IMR-90 (cell line): ENCODE measurements at regions not wholly inside any gene's neighbourhood (a gene's known extent, or its start where the extent isn't known, plus 50 kb on each side); places are given as distances from the start of the nearest gene placed in this dataset.

Experiments used
- ATAC-seq: fragments of 200-7000 bp; cut with Tn5 transposase; 2 replicates; pipeline ENCODE4 v1.9.1; 2020; ENCODE audit warnings: low read depth, mild to moderate bottlenecking, moderate library complexity
- BruUV-seq: library from RNA; stranded (reverse); fragments of 400-500 nt; replicated peaks from 2 replicates; lab custom pipeline; 2021; lab: Mats Ljungman, UMichigan
- CTCF ChIA-PET: fragments of 300-600 bp; formaldehyde crosslinking; extraction: SDS; loops from one replicate; lab custom pipeline; 2021; ENCODE audit warnings: antibody characterized with exemption; lab: Yijun Ruan, JAX
- POLR2A ChIA-PET: fragments of 300-600 bp; sonication (Branson Sonifier 250); formaldehyde crosslinking; loops from one replicate; lab custom pipeline; 2022; ENCODE audit warnings: antibody characterized with exemption; ENCODE audit not compliant: unreplicated experiment; lab: Charles Lee
- DNase-seq: peaks from one replicate; pipeline ENCODE4 v3.0.0; 2013
- H2AFZ ChIP-seq: replicated peaks from 2 replicates; pipeline ENCODE3; 2013; ENCODE audit warnings: low read length, mild to moderate bottlenecking; ENCODE audit not compliant: poor library complexity
- H2AK5ac ChIP-seq: 2 replicates; pipeline ENCODE4 v1.6.1; 2013; ENCODE audit warnings: low read depth, low read length, inconsistent platforms
- H2AK9ac ChIP-seq: replicated peaks from 2 replicates; pipeline ENCODE3; 2013; ENCODE audit warnings: mild to moderate bottlenecking, low read depth, low read length, moderate library complexity; ENCODE audit not compliant: poor library complexity
- H2BK120ac ChIP-seq: 2 replicates; pipeline ENCODE4 v1.6.1; 2013; ENCODE audit warnings: low read depth, low read length, inconsistent platforms
- H2BK15ac ChIP-seq: 3 replicates; pipeline ENCODE4 v1.6.1; 2013; ENCODE audit warnings: low read depth, low read length, inconsistent platforms
- H2BK20ac ChIP-seq: 2 replicates; pipeline ENCODE4 v1.6.1; 2013; ENCODE audit warnings: low read depth, mild to moderate bottlenecking, inconsistent platforms, low read length, moderate library complexity
- H2BK5ac ChIP-seq: 2 replicates; pipeline ENCODE4 v1.6.1; 2013; ENCODE audit warnings: mild to moderate bottlenecking, low read depth, low read length, inconsistent platforms; ENCODE audit not compliant: poor library complexity, severe bottlenecking
- H3K14ac ChIP-seq: replicated peaks from 2 replicates; pipeline ENCODE4 v1.6.1; 2013; ENCODE audit warnings: low read depth, low read length, inconsistent platforms
- H3K18ac ChIP-seq: 2 replicates; pipeline ENCODE4 v1.6.1; 2013; ENCODE audit warnings: low read depth, low read length, control low read depth
- H3K23ac ChIP-seq: 2 replicates; pipeline ENCODE4 v1.6.1; 2013; ENCODE audit warnings: low read depth, low read length, inconsistent platforms
- H3K27ac ChIP-seq: 2 replicates; pipeline ENCODE4 v1.5.1; 2013; ENCODE audit warnings: mild to moderate bottlenecking, control low read depth, low read length; ENCODE audit not compliant: insufficient read depth
- H3K27me3 ChIP-seq: 2 replicates; pipeline ENCODE4 v1.6.1; 2013; ENCODE audit warnings: low read length; ENCODE audit not compliant: control insufficient read depth, insufficient read depth
- H3K36me3 ChIP-seq: 2 replicates; pipeline ENCODE4 v1.6.1; 2013; ENCODE audit warnings: low read length, mixed read lengths; ENCODE audit not compliant: control insufficient read depth, insufficient read depth
- H3K4ac ChIP-seq: 2 replicates; pipeline ENCODE4 v1.6.1; 2013; ENCODE audit warnings: low read depth, low read length, inconsistent platforms
- H3K4me1 ChIP-seq: 2 replicates; pipeline ENCODE4 v1.6.1; 2013; ENCODE audit warnings: low read length, mixed read lengths; ENCODE audit not compliant: control insufficient read depth, insufficient read depth
- H3K4me2 ChIP-seq: 2 replicates; pipeline ENCODE4 v1.6.1; 2013; ENCODE audit warnings: low read depth, mild to moderate bottlenecking, control low read depth, low read length, moderate library complexity
- H3K4me3 ChIP-seq: 2 replicates; pipeline ENCODE4 v1.5.1; 2013; ENCODE audit warnings: low read depth, mild to moderate bottlenecking, control low read depth, low read length, moderate library complexity; ENCODE audit not compliant: insufficient read depth
- H3K56ac ChIP-seq: 2 replicates; pipeline ENCODE4 v1.6.1; 2013; ENCODE audit warnings: low read length, inconsistent platforms; ENCODE audit not compliant: insufficient read depth; ENCODE audit errors: extremely low read depth
- H3K79me1 ChIP-seq, 2 experiments: 2 replicates each; pipeline ENCODE4 v1.6.1; 2013; ENCODE audit warnings: low read length in 2 of 2, inconsistent platforms in 1 of 2, low read depth in 1 of 2
- H3K9ac ChIP-seq: 2 replicates; pipeline ENCODE4 v1.6.1; 2013; ENCODE audit warnings: low read depth, low read length, control low read depth
- H3K9me1 ChIP-seq: 2 replicates; pipeline ENCODE4 v1.6.1; 2013; ENCODE audit warnings: low read length, inconsistent platforms; ENCODE audit not compliant: insufficient read depth
- H3K9me3 ChIP-seq: 2 replicates; pipeline ENCODE4 v1.6.1; 2013; ENCODE audit warnings: low read length; ENCODE audit not compliant: control insufficient read depth, insufficient read depth
- H4K20me1 ChIP-seq: 2 replicates; pipeline ENCODE4 v1.6.1; 2013; ENCODE audit warnings: low read length, inconsistent platforms; ENCODE audit not compliant: insufficient read depth
- H4K5ac ChIP-seq: 2 replicates; pipeline ENCODE4 v1.6.1; 2013; ENCODE audit warnings: mild to moderate bottlenecking, low read depth, low read length, control low read depth
- H4K8ac ChIP-seq, 2 experiments: 2 replicates each; pipeline ENCODE4 v1.6.1; 2013; ENCODE audit warnings: low read depth in 2 of 2, low read length in 2 of 2, control low read depth in 1 of 2, inconsistent platforms in 1 of 2
- H4K91ac ChIP-seq: 2 replicates; pipeline ENCODE4 v1.6.1; 2013; ENCODE audit warnings: low read depth, low read length, inconsistent platforms; ENCODE audit not compliant: insufficient read depth
- BHLHE40 ChIP-seq: fragments of 150-350 bp; IDR thresholded peaks from 2 replicates; pipeline ENCODE4 v1.6.1; 2016; ENCODE audit warnings: mild to moderate bottlenecking, low read depth, low read length
- CEBPB ChIP-seq: IDR thresholded peaks from 2 replicates; pipeline ENCODE4 v1.6.1; 2012; ENCODE audit warnings: low read depth, low read length, improper control_type of control experiment
- CHD1 ChIP-seq: IDR thresholded peaks from 2 replicates; pipeline ENCODE4 v1.6.1; 2012; ENCODE audit warnings: low read depth, low read length, improper control_type of control experiment
- CTCF ChIP-seq: conservative IDR thresholded peaks from 2 replicates; pipeline ENCODE4 v1.5.1; 2012; ENCODE audit warnings: mild to moderate bottlenecking, low read depth, low read length, improper control_type of control experiment
- ELK1 ChIP-seq: fragments of 150-350 bp; IDR thresholded peaks from 2 replicates; pipeline ENCODE4 v1.6.1; 2016; ENCODE audit warnings: low read depth, mild to moderate bottlenecking, low read length, moderate library complexity, borderline replicate concordance
- FOS ChIP-seq: fragments of 150-350 bp; IDR thresholded peaks from 2 replicates; pipeline ENCODE4 v1.6.1; 2016; ENCODE audit warnings: low read depth, low read length
- MAFK ChIP-seq: IDR thresholded peaks from 2 replicates; pipeline ENCODE4 v1.6.1; 2012; ENCODE audit warnings: low read depth, low read length, improper control_type of control experiment
- MAZ ChIP-seq: IDR thresholded peaks from 2 replicates; pipeline ENCODE4 v1.6.1; 2012; ENCODE audit warnings: low read depth, mild to moderate bottlenecking, low read length, improper control_type of control experiment, moderate library complexity, borderline replicate concordance
- MXI1 ChIP-seq: IDR thresholded peaks from 2 replicates; pipeline ENCODE4 v1.6.1; 2012; ENCODE audit warnings: low read depth, mild to moderate bottlenecking, low read length, moderate library complexity, borderline replicate concordance
- NFE2L2 ChIP-seq: fragments of 150-350 bp; IDR thresholded peaks from 2 replicates; pipeline ENCODE4 v1.6.1; 2016; ENCODE audit warnings: low read depth, mild to moderate bottlenecking, low read length
- RAD21 ChIP-seq: IDR thresholded peaks from 2 replicates; pipeline ENCODE4 v1.6.1; 2012; ENCODE audit warnings: low read length, improper control_type of control experiment
- RCOR1 ChIP-seq: IDR thresholded peaks from 2 replicates; pipeline ENCODE4 v1.6.1; 2012; ENCODE audit warnings: mild to moderate bottlenecking, low read length, improper control_type of control experiment; ENCODE audit not compliant: insufficient replicate concordance
- RFX5 ChIP-seq: IDR thresholded peaks from 2 replicates; pipeline ENCODE4 v1.8.0; 2012; ENCODE audit warnings: low read depth, mild to moderate bottlenecking, low read length, moderate library complexity
- USF2 ChIP-seq: fragments of 150-350 bp; IDR thresholded peaks from 2 replicates; pipeline ENCODE4 v1.6.1; 2017; ENCODE audit warnings: mild to moderate bottlenecking, antibody characterized with exemption, low read length, low read depth
- WGBS, 2 experiments: methylation state at CpG; one replicate each; pipeline versions ENCODE4 v1.1.5 to v1.1.7; 2013; ENCODE audit warnings: missing lambda C conversion rate in 2 of 2; ENCODE audit not compliant: insufficient read length in 1 of 2; ENCODE audit errors: extremely low coverage in 2 of 2; 5-methylcytosine and 5-hydroxymethylcytosine counted together
- dilution Hi-C: fragments of 300-500 bp; cut with HindIII; formaldehyde crosslinking; loops from one replicate; pipeline ENCODE4 v1.14.3; 2018; ENCODE audit warnings: low sequenced_read_pairs; ENCODE audit not compliant: unreplicated experiment
- in situ Hi-C: fragments of 300-500 bp; cut with MboI; formaldehyde crosslinking; loops from 3 replicates; pipeline ENCODE4 v1.14.3; 2019; ENCODE audit warnings: low sequenced_read_pairs, inconsistent platforms, mixed read lengths
- intact Hi-C: fragments of 100-400 bp; cut with micrococcal nuclease; formaldehyde crosslinking; loops from 2 replicates; pipeline ENCODE4 v1.10.0; 2022

DNA sequence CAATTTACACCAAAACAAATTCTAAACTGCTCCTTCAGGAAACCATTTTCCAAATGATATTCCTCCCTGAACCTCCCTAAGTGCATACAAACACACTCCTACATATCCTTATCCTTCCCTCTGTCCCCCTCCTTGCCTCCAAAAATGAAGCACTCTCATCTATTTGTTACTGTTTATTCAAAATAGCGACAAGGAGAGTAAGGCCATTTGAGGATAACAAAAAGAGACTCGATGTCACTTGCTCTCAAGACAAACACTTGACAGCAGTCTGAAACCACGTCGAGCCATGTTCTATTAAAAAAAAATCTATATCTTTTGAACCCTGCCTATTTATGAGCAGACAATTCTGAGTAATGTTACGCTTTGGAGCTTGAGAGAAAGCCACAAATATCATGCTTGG is 547.9 kb downstream of the DTWD2 start:
- no TSS peak for BruUV-seq
- dilution Hi-C loops: no loop called here
- no peak overlapping the region for H3K14ac ChIP-seq

More for the DNA sequence above, 547.9 kb downstream of the DTWD2 start:
- DNase-seq: no peak
- no peaks in the 10 kb centered on the region for H4K20me1 ChIP-seq
- no peak overlapping the region for H3K4me2 ChIP-seq
- TF ChIP-seq MAFK (no peak), USF2 (no peak), MAZ (no peak), RAD21 (no peak), FOS (no peak), CEBPB (no peak), NFE2L2 (no peak), RFX5 (no peak), RCOR1 (no peak), ELK1 (no peak), MXI1 (no peak), CTCF (no peak), BHLHE40 (no peak), CHD1 (no peak)
- no peak for ATAC-seq
- no peak overlapping the region for H2AFZ ChIP-seq
- H3K9ac ChIP-seq: no peak overlapping the region
- no peak overlapping the region for H2AK9ac ChIP-seq
- H3K4me1 ChIP-seq: no peaks in the 10 kb centered on the region
- no peak overlapping the region for H3K4ac ChIP-seq
- no peak overlapping the region for H2BK20ac ChIP-seq
- no peak overlapping the region for H2BK15ac ChIP-seq
- H3K27ac ChIP-seq: no peak overlapping the region
- H4K91ac ChIP-seq: no peak overlapping the region
- H3K23ac ChIP-seq: no peak overlapping the region
- H4K8ac ChIP-seq: no peak overlapping the region
- no peaks in the 10 kb centered on the region for H3K9me1 ChIP-seq
- no peaks in the 10 kb centered on the region for H3K36me3 ChIP-seq
- 0 out of 2 replicates have a peak, but pooled peaks cover 2% of the 10 kb centered on the region for H3K9me3 ChIP-seq
- POLR2A ChIA-PET: no interaction called here
- no peak overlapping the region for H3K56ac ChIP-seq
- no peak overlapping the region for H2BK5ac ChIP-seq
- intact Hi-C loops (no loop called here), in situ Hi-C loops (no loop called here)
- H4K5ac ChIP-seq: no peak overlapping the region
- no peak overlapping the region for H3K18ac ChIP-seq
- H3K27me3 ChIP-seq: no peaks in the 10 kb centered on the region
- H3K4me3 ChIP-seq: no peak overlapping the region
- no CpG with 5 or more reads among the region's 5 CpGs for WGBS, 2 experiments
- no peak overlapping the region for H2BK120ac ChIP-seq
- H3K79me1 ChIP-seq: no peaks in the 10 kb centered on the region
- CTCF ChIA-PET: no interaction called here
- no peak overlapping the region for H2AK5ac ChIP-seq
